ENCODE measurements at regions not wholly inside any gene's neighbourhood (a gene's known extent, or its start where the extent isn't known, plus 50 kb on each side); places are given as distances from the start of the nearest gene placed in this dataset.

DNA sequence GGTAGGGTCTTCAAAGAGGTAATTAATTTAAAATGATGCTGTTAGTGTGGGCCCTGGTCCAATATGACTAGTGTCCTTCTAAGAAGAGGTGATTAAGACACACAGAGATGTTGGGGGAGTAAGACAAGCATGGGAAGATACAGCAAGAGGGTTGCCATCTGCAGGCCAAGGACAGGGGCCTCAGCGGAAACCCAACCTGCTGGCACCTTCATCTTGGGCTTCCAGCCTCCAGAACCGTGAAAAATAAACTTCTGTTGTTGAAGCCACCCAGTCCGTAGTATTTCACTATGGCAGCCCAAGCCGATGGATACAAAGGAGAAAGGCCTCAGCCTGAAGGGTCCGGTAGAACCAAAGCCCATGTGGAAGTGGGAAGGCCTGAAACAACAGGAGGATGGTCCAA is 161.7 kb upstream of the UBE2E1 start:
- DNase-seq (ENCODE audit: low read depth): no peak
- TF ChIP-seq, protein P1, sequence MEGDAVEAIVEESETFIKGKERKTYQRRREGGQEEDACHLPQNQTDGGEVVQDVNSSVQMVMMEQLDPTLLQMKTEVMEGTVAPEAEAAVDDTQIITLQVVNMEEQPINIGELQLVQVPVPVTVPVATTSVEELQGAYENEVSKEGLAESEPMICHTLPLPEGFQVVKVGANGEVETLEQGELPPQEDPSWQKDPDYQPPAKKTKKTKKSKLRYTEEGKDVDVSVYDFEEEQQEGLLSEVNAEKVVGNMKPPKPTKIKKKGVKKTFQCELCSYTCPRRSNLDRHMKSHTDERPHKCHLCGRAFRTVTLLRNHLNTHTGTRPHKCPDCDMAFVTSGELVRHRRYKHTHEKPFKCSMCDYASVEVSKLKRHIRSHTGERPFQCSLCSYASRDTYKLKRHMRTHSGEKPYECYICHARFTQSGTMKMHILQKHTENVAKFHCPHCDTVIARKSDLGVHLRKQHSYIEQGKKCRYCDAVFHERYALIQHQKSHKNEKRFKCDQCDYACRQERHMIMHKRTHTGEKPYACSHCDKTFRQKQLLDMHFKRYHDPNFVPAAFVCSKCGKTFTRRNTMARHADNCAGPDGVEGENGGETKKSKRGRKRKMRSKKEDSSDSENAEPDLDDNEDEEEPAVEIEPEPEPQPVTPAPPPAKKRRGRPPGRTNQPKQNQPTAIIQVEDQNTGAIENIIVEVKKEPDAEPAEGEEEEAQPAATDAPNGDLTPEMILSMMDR (conservative IDR thresholded peaks at IDR 0.05; ENCODE audit: low read depth, low read length): no peak
- no peak overlapping the region for H3K4me3 ChIP-seq (ENCODE audit: low read depth, low read length)

DNA sequence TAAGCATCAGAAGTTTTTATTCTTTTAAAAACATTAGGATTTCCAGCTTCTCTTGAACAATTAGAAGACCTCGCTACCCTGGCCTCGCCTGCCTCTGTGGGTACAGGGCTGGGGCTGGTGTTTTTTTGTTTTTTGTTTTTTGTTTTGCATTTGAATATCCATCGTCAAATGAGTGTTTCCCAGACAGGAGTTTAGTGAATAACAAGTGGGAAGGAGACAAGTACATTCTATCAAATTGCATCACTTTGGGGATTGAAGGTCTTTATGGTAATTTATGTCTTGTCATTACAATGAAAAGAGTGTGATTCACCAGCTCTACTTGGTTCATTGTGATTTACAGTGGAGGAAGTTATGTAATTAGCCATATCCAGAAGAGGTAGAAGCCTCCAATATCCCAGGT is 161.1 kb upstream of the UBE2E1 start:
- TF ChIP-seq, protein P1 (conservative IDR thresholded peaks at IDR 0.05; ENCODE audit: low read depth, low read length): no peak
- no peak for DNase-seq (ENCODE audit: low read depth)
- no peak overlapping the region for H3K4me3 ChIP-seq (ENCODE audit: low read depth, low read length)

- no peak for DNase-seq (ENCODE audit: low read depth)
- TF ChIP-seq, protein P1 (conservative IDR thresholded peaks at IDR 0.05; ENCODE audit: low read depth, low read length): no peak
- H3K4me3 ChIP-seq (ENCODE audit: low read depth, low read length): no peak overlapping the region
Observed at GRCh38 chr3:23645533-23646183, 160.1 kb upstream of the UBE2E1 start.

GRCh38 chr3:23646184-23646920 is 159.4 kb upstream of the UBE2E1 start:
- no peak overlapping the region for H3K4me3 ChIP-seq (ENCODE audit: low read depth, low read length)
- TF ChIP-seq, protein P1 (conservative IDR thresholded peaks at IDR 0.05; ENCODE audit: low read depth, low read length): no peak
- DNase-seq (ENCODE audit: low read depth): no peak

DNA sequence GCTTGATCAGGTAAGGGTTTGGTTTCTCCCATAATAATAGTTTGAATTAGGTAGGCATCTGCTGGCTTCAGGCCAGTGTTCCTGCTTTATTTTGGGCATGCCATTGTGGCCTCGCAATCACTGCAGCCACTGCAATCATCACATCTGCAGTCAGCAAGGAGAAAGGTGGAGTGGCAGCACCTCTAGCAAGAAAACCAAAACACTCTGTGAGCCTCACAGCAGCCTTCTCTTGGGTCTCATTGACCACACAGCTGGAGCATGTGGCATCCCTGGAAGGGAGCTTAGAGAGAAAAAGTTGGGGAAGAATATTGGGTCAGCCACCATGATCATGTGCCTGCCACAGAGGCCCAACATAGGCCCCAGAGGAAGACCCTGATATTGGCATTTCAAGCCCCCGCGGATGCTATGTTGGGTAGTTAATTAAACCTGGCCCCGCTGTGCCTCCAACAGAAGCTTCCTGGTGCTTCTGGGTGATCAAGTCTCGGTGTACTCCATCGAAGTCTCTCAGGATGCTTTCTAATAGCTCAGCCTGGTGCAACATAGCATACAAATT is 158.0 kb upstream of the UBE2E1 start:
- no peak for DNase-seq (ENCODE audit: low read depth)
- TF ChIP-seq, protein P1 (conservative IDR thresholded peaks at IDR 0.05; ENCODE audit: low read depth, low read length): no peak
- no peak overlapping the region for H3K4me3 ChIP-seq (ENCODE audit: low read depth, low read length)

DNA sequence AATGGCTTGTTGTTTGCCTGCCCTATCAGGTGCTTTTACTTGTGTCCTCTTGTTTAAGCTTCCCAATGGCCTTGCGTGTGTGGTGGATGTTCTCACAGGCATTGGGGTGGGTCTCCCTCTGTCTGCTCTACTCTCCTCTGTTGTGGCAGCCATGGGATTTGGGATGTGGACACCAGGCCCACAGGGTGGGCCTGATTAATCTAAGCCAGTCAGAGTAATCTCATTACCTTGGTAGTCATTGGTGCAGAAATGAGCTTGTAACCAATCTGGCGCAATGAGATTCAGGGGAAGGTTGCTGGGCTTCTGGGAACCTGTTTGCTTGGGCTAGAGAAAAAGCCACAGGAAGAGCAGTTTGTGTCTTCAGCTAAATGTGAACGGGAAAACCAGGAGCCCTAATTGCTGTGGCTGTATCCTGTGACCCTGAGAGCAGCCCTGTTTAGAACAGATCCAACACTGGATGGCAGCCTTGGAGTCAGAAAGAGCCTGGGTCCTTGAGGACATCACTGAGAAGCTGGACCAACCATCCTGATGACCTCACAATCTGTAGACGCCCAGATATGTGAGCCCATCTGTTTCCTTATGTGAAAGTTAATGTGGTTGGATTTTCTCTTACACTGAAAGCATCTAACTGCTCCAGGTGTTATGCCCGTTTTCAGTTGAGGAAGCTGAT is 157.3 kb upstream of the UBE2E1 start:
- DNase-seq (ENCODE audit: low read depth): no peak
- no peak overlapping the region for H3K4me3 ChIP-seq (ENCODE audit: low read depth, low read length)
- TF ChIP-seq, protein P1 (conservative IDR thresholded peaks at IDR 0.05; ENCODE audit: low read depth, low read length): peak; percentile 33

All from epithelial cell of proximal tubule (primary cell).